Panc1 (cell line): ENCODE measurements at regions not wholly inside any gene's neighbourhood (a gene's known extent, or its start where the extent isn't known, plus 50 kb on each side); places are given as distances from the start of the nearest gene placed in this dataset.

Experiments
- TCF7L2 ChIP-seq: IDR thresholded peaks from 2 replicates; pipeline ENCODE4 v1.6.1; 2011; ENCODE audit warnings: mild to moderate bottlenecking, low read depth, low read length, inconsistent platforms
- TF ChIP-seq, protein P1 (sequence below): fragments of 450-650 bp; IDR thresholded peaks from 2 replicates; pipeline ENCODE4 v1.5.1; 2017; ENCODE audit warnings: mild to moderate bottlenecking

DNA sequence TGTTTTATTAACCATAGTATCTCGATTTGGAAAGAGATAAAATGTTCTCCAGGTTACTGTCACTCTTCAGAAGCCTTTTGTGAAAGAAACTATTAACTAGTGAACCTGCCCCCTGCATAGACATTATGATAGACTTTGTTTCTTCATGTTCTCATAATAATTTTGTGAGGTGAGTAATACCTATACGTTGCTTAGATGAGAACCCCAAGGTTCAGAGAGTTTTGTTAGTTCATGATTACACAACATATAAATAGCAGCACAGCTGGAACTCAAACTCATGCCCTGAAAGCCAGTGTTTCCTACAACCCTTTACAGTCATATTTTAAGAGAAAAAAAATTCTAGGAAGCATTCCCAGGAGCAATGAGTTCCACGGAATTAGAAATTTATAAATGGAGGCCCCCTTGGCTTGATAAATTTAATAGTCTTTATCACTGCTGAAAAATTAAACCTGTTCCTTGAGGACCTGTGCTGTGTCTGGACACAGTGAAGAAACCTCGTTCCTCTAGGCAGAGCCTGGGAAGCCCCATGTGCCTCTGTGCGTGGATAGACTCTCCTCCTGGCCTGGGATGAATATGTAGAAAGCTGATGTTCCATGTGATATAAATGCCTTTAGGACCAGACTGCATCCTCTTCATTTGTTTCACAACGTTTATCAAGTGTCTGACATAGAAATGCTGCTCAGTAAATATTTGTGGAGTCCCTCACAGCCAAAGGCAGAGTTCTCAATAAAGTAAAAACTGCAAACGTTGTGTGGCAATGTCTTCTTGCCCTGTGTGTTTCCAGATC is 1257.0 kb upstream of the GYPC start:
- TF ChIP-seq, protein P1, sequence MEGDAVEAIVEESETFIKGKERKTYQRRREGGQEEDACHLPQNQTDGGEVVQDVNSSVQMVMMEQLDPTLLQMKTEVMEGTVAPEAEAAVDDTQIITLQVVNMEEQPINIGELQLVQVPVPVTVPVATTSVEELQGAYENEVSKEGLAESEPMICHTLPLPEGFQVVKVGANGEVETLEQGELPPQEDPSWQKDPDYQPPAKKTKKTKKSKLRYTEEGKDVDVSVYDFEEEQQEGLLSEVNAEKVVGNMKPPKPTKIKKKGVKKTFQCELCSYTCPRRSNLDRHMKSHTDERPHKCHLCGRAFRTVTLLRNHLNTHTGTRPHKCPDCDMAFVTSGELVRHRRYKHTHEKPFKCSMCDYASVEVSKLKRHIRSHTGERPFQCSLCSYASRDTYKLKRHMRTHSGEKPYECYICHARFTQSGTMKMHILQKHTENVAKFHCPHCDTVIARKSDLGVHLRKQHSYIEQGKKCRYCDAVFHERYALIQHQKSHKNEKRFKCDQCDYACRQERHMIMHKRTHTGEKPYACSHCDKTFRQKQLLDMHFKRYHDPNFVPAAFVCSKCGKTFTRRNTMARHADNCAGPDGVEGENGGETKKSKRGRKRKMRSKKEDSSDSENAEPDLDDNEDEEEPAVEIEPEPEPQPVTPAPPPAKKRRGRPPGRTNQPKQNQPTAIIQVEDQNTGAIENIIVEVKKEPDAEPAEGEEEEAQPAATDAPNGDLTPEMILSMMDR, result no peak
- TF ChIP-seq TCF7L2, result no peak
